ENCODE measurements at regions not wholly inside any gene's neighbourhood (a gene's known extent, or its start where the extent isn't known, plus 50 kb on each side); places are given as distances from the start of the nearest gene placed in this dataset.

DNA sequence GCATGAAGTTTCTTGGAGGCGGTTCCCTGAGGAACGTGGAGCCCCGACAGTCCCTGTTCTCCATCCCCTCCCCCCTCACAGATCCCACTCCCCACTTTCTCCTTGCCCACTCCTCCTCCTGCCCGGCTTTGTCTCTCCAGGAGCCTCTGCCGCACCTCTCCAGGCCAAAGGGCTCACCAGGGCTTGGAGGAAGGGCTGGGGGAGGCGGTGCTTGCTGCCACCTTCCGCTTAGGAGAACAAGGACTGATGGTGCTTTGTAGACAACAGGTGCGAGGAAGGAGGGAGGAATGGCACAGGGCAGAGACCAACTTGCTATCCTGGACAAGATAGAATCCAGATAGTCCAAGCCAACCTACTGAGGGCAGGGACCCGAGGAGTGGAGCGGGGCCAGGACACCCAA, 103.5 kb upstream of the SMAD3 start:
- Histone ChIP-seq H3K4me3 (ENCODE audit: extremely low read depth in 1 of 4, insufficient read depth in 2 of 4, low read depth in 3 of 4, low read length in 4 of 4) (no peak overlapping the region), H2BK120ac (replicated peaks; ENCODE audit: low read depth, low read length) (no peak overlapping the region), H4K20me1 (replicated peaks in 1 of 2; ENCODE audit: control insufficient read depth in 1 of 2, insufficient read depth in 2 of 2, low read length in 2 of 2) (no peaks in the 10 kb centered on the region), H3K9ac (replicated peaks in 1 of 4; ENCODE audit: extremely low read depth in 1 of 4, low read depth in 3 of 4, low read length in 3 of 4) (no peak overlapping the region), H4K91ac (replicated peaks; ENCODE audit: insufficient read length, low read length) (no peak overlapping the region), H2AFZ (ENCODE audit: low read length) (no peak overlapping the region), H3K27me3 (replicated peaks in 1 of 4; ENCODE audit: control insufficient read depth in 3 of 4, extremely low read depth in 1 of 4, insufficient read depth in 3 of 4, low read length in 3 of 4) (no peaks in the 10 kb centered on the region), H3K27ac (ENCODE audit: low read depth, low read length) (no peak overlapping the region), H3K79me2 (ENCODE audit: control insufficient read depth in 1 of 2, insufficient read depth in 2 of 2, low read length in 2 of 2) (no peaks in the 10 kb centered on the region), H3K4me2 (ENCODE audit: insufficient read depth in 1 of 2, low read depth in 2 of 2, low read length in 2 of 2) (no peak overlapping the region), H3K4me1 (replicated peaks in 1 of 4; ENCODE audit: control insufficient read depth in 3 of 4, insufficient read depth in 4 of 4, low read length in 3 of 4) (peaks cover 0 to 3% (median 0%) of the 10 kb centered on the region in 4 experiments; a peak in 1 of 7 replicates), H4K5ac (ENCODE audit: insufficient read length, low read depth, low read length) (no peak overlapping the region), H2BK15ac (ENCODE audit: low read length) (no peak overlapping the region; the same call in 1 of the 2 replicates), H4K8ac (ENCODE audit: extremely low read depth, insufficient read depth, low read length) (no peak overlapping the region), H2BK12ac (ENCODE audit: low read depth, low read length) (no peak overlapping the region; the same call in 1 of the 2 replicates), H3K4ac (replicated peaks; ENCODE audit: insufficient read length, low read depth, low read length) (no peak overlapping the region), H3K9me3 (ENCODE audit: insufficient read depth in 2 of 2, low read depth in 1 of 2, low read length in 1 of 2) (no peaks in the 10 kb centered on the region), H2BK5ac (ENCODE audit: low read depth, low read length) (no peak overlapping the region), H3K36me3 (ENCODE audit: control insufficient read depth in 2 of 4, insufficient read depth in 4 of 4, low read length in 3 of 4) (no peaks in the 10 kb centered on the region), H3K23me2 (ENCODE audit: low read depth, low read length) (no peaks in the 10 kb centered on the region), H3K79me1 (ENCODE audit: low read depth, low read length) (no peaks in the 10 kb centered on the region), H3K14ac (ENCODE audit: insufficient read length) (no peak overlapping the region), H3K23ac (ENCODE audit: insufficient read length) (no peak overlapping the region), H3K56ac (replicated peaks; ENCODE audit: insufficient read length, low read depth, low read length) (no peak overlapping the region), H2BK20ac (ENCODE audit: low read length) (no peak overlapping the region), H3K18ac (ENCODE audit: extremely low read depth, low read length) (no peak overlapping the region), H2AK5ac (ENCODE audit: low read depth, low read length) (no peak overlapping the region)
- WGBS, 2 experiments (ENCODE audit: extremely low coverage in 1 of 2, insufficient coverage in 1 of 2, insufficient read length in 1 of 2, insufficient replicate concordance in 2 of 2, low coverage in 1 of 2, low lambda C conversion rate in 2 of 2, missing lambda C conversion rate in 1 of 2), result 81% methylated on average over 10 of the region's 10 CpGs; no CpG with 5 or more reads in 1 of the 2 experiments
- ChIA-PET CTCF (ENCODE audit: partially characterized antibody) (interaction anchor here (0.7 to 4.3 kb wide), 6 partner anchors 13 to 212 kb away, joined by 3 to 13 read pairs (median 3); no protein-coding TSS in a partner anchor), POLR2A (ENCODE audit: partially characterized antibody) (interaction anchor here (1.2 kb wide), 1 partner anchor 68 kb away, joined by 3 read pairs; no protein-coding TSS in a partner anchor)
- FAIRE-seq (no peak), DNase-seq (ENCODE audit: low read depth in 1 of 2, low spot score in 2 of 2) (no peak)
- TF ChIP-seq CEBPB (IDR thresholded peaks at IDR 0.05; ENCODE audit: low read depth, low read length) (no peak), SP4 (IDR thresholded peaks at IDR 0.05; ENCODE audit: low read length) (no peak)
